Karpas-422 (cell line): ENCODE measurements at regions not wholly inside any gene's neighbourhood (a gene's known extent, or its start where the extent isn't known, plus 50 kb on each side); places are given as distances from the start of the nearest gene placed in this dataset.
"Not testable (repeated sequence)": the region's sequence is repeated elsewhere in the genome, so short reads cannot be mapped to it uniquely, and the experiment has no call there.

Source experiments
- DNase-seq: peaks from one replicate; pipeline ENCODE4 v3.0.0-alpha.2; 2015
- H2AFZ ChIP-seq: fragments of 200-600 bp; sonication (generic); 2 replicates; pipeline ENCODE4 v1.6.1; 2014; ENCODE audit warnings: antibody characterized with exemption, low read length, mixed read lengths
- H3K27ac ChIP-seq: fragments of 200-600 bp; sonication (generic); 2 replicates; pipeline ENCODE4 v1.5.1; 2014; ENCODE audit warnings: mild to moderate bottlenecking, low read length, moderate library complexity
- H3K27me3 ChIP-seq: fragments of 200-600 bp; sonication (generic); 2 replicates; pipeline ENCODE4 v1.6.1; 2014; ENCODE audit warnings: low read length, mixed read lengths
- H3K36me3 ChIP-seq: fragments of 200-600 bp; sonication (generic); 2 replicates; pipeline ENCODE4 v1.6.1; 2014; ENCODE audit warnings: low read length, mixed read lengths; ENCODE audit not compliant: insufficient read depth
- H3K4me1 ChIP-seq: fragments of 200-600 bp; sonication (generic); 2 replicates; pipeline ENCODE4 v1.6.1; 2014; ENCODE audit warnings: mild to moderate bottlenecking, low read length, mixed read lengths
- H3K4me2 ChIP-seq: fragments of 200-600 bp; sonication (generic); 2 replicates; pipeline ENCODE4 v1.6.1; 2014; ENCODE audit warnings: low read length, low read depth, mild to moderate bottlenecking; ENCODE audit not compliant: poor library complexity, severe bottlenecking
- H3K4me3 ChIP-seq: fragments of 200-600 bp; sonication (generic); 2 replicates; pipeline ENCODE4 v1.5.1; 2014; ENCODE audit warnings: mild to moderate bottlenecking, antibody characterized with exemption, low read length, mixed read lengths
- H3K79me2 ChIP-seq: fragments of 200-600 bp; sonication (generic); 2 replicates; pipeline ENCODE4 v1.6.1; 2014; ENCODE audit warnings: mild to moderate bottlenecking, low read length, mixed read lengths
- H3K9ac ChIP-seq: fragments of 200-600 bp; sonication (generic); 2 replicates; pipeline ENCODE4 v1.6.0; 2014; ENCODE audit warnings: low read length
- H3K9me2 ChIP-seq: fragments of 200-600 bp; sonication (generic), shearing (Covaris generic); replicated peaks from 2 replicates; pipeline ENCODE4 v1.6.0; 2014; ENCODE audit warnings: mild to moderate bottlenecking, low read length, moderate library complexity; ENCODE audit not compliant: insufficient read depth
- H3K9me3 ChIP-seq: fragments of 300-700, 200-600 bp; sonication (generic); 2 replicates; pipeline ENCODE4 v1.6.1; 2014; ENCODE audit warnings: low read length, mixed read lengths
- H4K20me1 ChIP-seq: fragments of 200-600 bp; sonication (generic); 2 replicates; pipeline ENCODE4 v1.6.1; 2014; ENCODE audit warnings: mild to moderate bottlenecking, antibody characterized with exemption, low read length, low read depth; ENCODE audit not compliant: insufficient read depth

GRCh38 chr1:116844775-116845174, 64.9 kb upstream of the PTGFRN start:
- no peak overlapping the region for H3K4me2 ChIP-seq
- no peak overlapping the region for H3K27ac ChIP-seq
- no peaks in the 10 kb centered on the region for H3K27me3 ChIP-seq
- no peak for DNase-seq
- no peak overlapping the region for H3K4me3 ChIP-seq
- H3K36me3 ChIP-seq: no peaks in the 10 kb centered on the region
- H3K79me2 ChIP-seq: no peaks in the 10 kb centered on the region
- H3K9me3 ChIP-seq: no peaks in the 10 kb centered on the region
- no peak overlapping the region for H3K9ac ChIP-seq
- no peaks in the 10 kb centered on the region for H3K4me1 ChIP-seq
- no peaks in the 10 kb centered on the region for H3K9me2 ChIP-seq
- H4K20me1 ChIP-seq: no peaks in the 10 kb centered on the region
- no peak overlapping the region for H2AFZ ChIP-seq

GRCh38 chr1:116847190-116847589, 62.5 kb upstream of the PTGFRN start:
- Histone ChIP-seq H3K9me3 (no peaks in the 10 kb centered on the region), H2AFZ (no peak overlapping the region), H3K9ac (no peak overlapping the region), H3K36me3 (no peaks in the 10 kb centered on the region), H3K27me3 (no peaks in the 10 kb centered on the region), H3K4me2 (no peak overlapping the region), H4K20me1 (no peaks in the 10 kb centered on the region), H3K4me1 (no peaks in the 10 kb centered on the region), H3K9me2 (no peaks in the 10 kb centered on the region), H3K79me2 (no peaks in the 10 kb centered on the region), H3K4me3 (no peak overlapping the region), H3K27ac (no peak overlapping the region)
- peak; percentile 12 for DNase-seq

- no peaks in the 10 kb centered on the region for H3K36me3 ChIP-seq
- no peaks in the 10 kb centered on the region for H3K4me1 ChIP-seq
- no peak overlapping the region for H3K9ac ChIP-seq
- DNase-seq: no peak
- H3K9me3 ChIP-seq: no peaks in the 10 kb centered on the region
- no peak overlapping the region for H3K4me3 ChIP-seq
- no peak overlapping the region for H3K27ac ChIP-seq
- no peak overlapping the region for H3K4me2 ChIP-seq
- no peak overlapping the region for H2AFZ ChIP-seq
- H4K20me1 ChIP-seq: no peaks in the 10 kb centered on the region
- H3K79me2 ChIP-seq: no peaks in the 10 kb centered on the region
- H3K27me3 ChIP-seq: no peaks in the 10 kb centered on the region
- no peaks in the 10 kb centered on the region for H3K9me2 ChIP-seq
Measured at GRCh38 chr1:116847688-116848531, 61.8 kb upstream of the PTGFRN start.

- no peaks in the 10 kb centered on the region for H3K4me1 ChIP-seq
- H3K27me3 ChIP-seq: no peaks in the 10 kb centered on the region
- H3K9me3 ChIP-seq: no peaks in the 10 kb centered on the region
- H3K9me2 ChIP-seq: no peaks in the 10 kb centered on the region
- H3K36me3 ChIP-seq: no peaks in the 10 kb centered on the region
- no peak overlapping the region for H3K9ac ChIP-seq
- H3K79me2 ChIP-seq: no peaks in the 10 kb centered on the region
- H4K20me1 ChIP-seq: no peaks in the 10 kb centered on the region
- no peak overlapping the region for H3K27ac ChIP-seq
- no peak overlapping the region for H3K4me2 ChIP-seq
- DNase-seq: no peak
- H3K4me3 ChIP-seq: no peak overlapping the region
- no peak overlapping the region for H2AFZ ChIP-seq
Measured at GRCh38 chr1:116850436-116850835, 59.3 kb upstream of the PTGFRN start.

GRCh38 chr1:116851189-116851588, 58.5 kb upstream of the PTGFRN start:
- not testable (repeated sequence) for H3K4me2 ChIP-seq, DNase-seq, H3K9me2 ChIP-seq, H4K20me1 ChIP-seq, H3K4me1 ChIP-seq, H3K27me3 ChIP-seq, H3K27ac ChIP-seq, H3K79me2 ChIP-seq, H2AFZ ChIP-seq, H3K4me3 ChIP-seq, H3K36me3 ChIP-seq, H3K9me3 ChIP-seq, H3K9ac ChIP-seq

GRCh38 chr1:116851846-116852245, 57.9 kb upstream of the PTGFRN start:
- H3K27ac ChIP-seq: no peak overlapping the region
- H3K36me3 ChIP-seq: no peaks in the 10 kb centered on the region
- H3K9ac ChIP-seq: no peak overlapping the region
- no peak overlapping the region for H3K4me3 ChIP-seq
- no peaks in the 10 kb centered on the region for H3K27me3 ChIP-seq
- H3K9me3 ChIP-seq: no peaks in the 10 kb centered on the region
- no peaks in the 10 kb centered on the region for H3K9me2 ChIP-seq
- no peaks in the 10 kb centered on the region for H4K20me1 ChIP-seq
- H2AFZ ChIP-seq: no peak overlapping the region
- H3K4me1 ChIP-seq: no peaks in the 10 kb centered on the region
- H3K79me2 ChIP-seq: no peaks in the 10 kb centered on the region
- no peak for DNase-seq
- no peak overlapping the region for H3K4me2 ChIP-seq

- DNase-seq: peak; percentile 27
- no peaks in the 10 kb centered on the region for H3K27me3 ChIP-seq
- H3K4me1 ChIP-seq: no peaks in the 10 kb centered on the region
- H2AFZ ChIP-seq: no peak overlapping the region
- H3K4me2 ChIP-seq: no peak overlapping the region
- no peak overlapping the region for H3K4me3 ChIP-seq
- H3K36me3 ChIP-seq: no peaks in the 10 kb centered on the region
- H3K9ac ChIP-seq: no peak overlapping the region
- H3K27ac ChIP-seq: no peak overlapping the region
- no peaks in the 10 kb centered on the region for H4K20me1 ChIP-seq
- no peaks in the 10 kb centered on the region for H3K9me2 ChIP-seq
- no peaks in the 10 kb centered on the region for H3K9me3 ChIP-seq
- no peaks in the 10 kb centered on the region for H3K79me2 ChIP-seq
Measured at GRCh38 chr1:116852367-116852766, 57.3 kb upstream of the PTGFRN start.

GRCh38 chr1:116852910-116853309, 56.8 kb upstream of the PTGFRN start:
- Histone ChIP-seq H3K4me1 (no peaks in the 10 kb centered on the region), H3K9me2 (no peaks in the 10 kb centered on the region), H3K9ac (no peak overlapping the region), H3K27ac (no peak overlapping the region), H3K9me3 (no peaks in the 10 kb centered on the region), H3K27me3 (no peaks in the 10 kb centered on the region), H2AFZ (no peak overlapping the region), H3K36me3 (no peaks in the 10 kb centered on the region), H4K20me1 (no peaks in the 10 kb centered on the region), H3K79me2 (no peaks in the 10 kb centered on the region), H3K4me3 (no peak overlapping the region), H3K4me2 (no peak overlapping the region)
- DNase-seq: no peak
